GDM1 (cell line): ENCODE measurements at regions not wholly inside any gene's neighbourhood (a gene's known extent, or its start where the extent isn't known, plus 50 kb on each side); places are given as distances from the start of the nearest gene placed in this dataset.
"Not testable (repeated sequence)": the region's sequence is repeated elsewhere in the genome, so short reads cannot be mapped to it uniquely, and the experiment has no call there.

Source experiments
- DNase-seq: peaks from one replicate; lab custom pipeline; 2025; lab: John Stamatoyannopoulos, UW

- no peak for DNase-seq
These were observed 252.0 kb downstream of the ZPLD1 start for GRCh38 chr3:102686792-102687191.

- DNase-seq: no peak
These were observed 253.2 kb downstream of the ZPLD1 start for GRCh38 chr3:102687851-102688555.

DNA sequence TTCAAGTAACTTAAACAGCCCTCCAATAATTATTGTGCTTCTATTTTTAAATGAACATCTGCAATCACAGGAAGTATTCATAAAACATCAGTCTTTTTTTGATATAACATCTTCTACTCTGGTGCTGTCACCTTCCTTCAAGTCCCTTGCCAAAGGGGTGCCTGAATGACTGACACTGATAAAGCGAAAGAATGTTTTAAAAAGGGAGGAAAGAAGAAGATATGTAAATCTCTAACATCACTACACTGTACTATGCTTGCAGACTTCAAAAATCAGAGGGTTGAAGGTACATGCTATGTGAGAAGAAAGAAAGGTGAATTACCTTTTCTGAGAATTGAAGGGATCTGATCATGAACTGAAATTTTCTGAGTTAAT is 253.7 kb downstream of the ZPLD1 start:
- DNase-seq: no peak

DNA sequence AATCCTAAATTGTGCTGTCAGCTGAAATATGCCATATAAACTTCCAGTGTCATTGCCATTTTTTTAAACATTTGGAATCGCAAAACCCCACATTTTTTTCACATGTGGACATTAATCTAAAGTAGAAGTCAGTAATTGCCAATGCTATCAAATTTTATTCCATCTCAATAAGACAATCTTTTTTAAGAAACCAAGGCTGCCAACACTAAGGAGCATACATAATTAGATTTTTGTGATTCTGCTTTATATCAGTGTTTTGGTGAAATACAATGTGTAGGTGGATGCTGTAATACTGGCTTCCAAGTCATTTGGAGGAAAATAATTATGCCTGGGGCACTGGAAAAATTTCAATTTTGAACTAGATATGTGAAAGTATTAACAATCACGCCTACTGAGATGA is 256.7 kb downstream of the ZPLD1 start:
- no peak for DNase-seq

- DNase-seq: no peak
These were observed 264.4 kb downstream of the ZPLD1 start for GRCh38 chr3:102699104-102699818.

- no peak for DNase-seq
These were observed 265.0 kb downstream of the ZPLD1 start for GRCh38 chr3:102699819-102700140.

GRCh38 chr3:102712896-102713295 is 278.1 kb downstream of the ZPLD1 start:
- DNase-seq: no peak

GRCh38 chr3:102714567-102714966 is 279.8 kb downstream of the ZPLD1 start:
- DNase-seq: no peak

- DNase-seq: no peak
These were observed 280.3 kb downstream of the ZPLD1 start for GRCh38 chr3:102715030-102715697.

GRCh38 chr3:102718651-102719050 is 283.8 kb downstream of the ZPLD1 start:
- no peak for DNase-seq

- no peak for DNase-seq
These were observed 287.5 kb downstream of the ZPLD1 start for GRCh38 chr3:102722317-102722716.

GRCh38 chr3:102727340-102727739 is 292.5 kb downstream of the ZPLD1 start:
- DNase-seq: no peak

DNA sequence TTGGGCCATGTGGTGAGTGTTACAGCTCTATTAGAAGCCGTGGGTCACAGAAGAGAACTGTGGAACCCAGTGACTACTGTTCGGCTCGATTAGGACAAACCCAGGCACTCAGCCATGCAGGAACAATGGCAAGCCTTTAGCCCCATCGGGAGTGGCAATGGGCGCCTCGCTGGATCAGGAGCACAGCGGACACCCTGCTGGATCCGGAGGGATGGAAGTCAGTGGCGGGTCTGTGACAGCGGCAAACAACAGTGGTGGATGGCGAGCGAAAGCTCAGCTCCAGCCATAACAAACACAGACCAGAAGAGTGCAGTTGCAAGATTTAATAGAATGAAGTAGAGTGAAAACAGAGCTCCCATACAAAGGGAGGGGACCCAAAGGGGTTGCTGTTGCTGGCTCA is 297.8 kb downstream of the ZPLD1 start:
- DNase-seq: not testable (repeated sequence)

- DNase-seq: no peak
These were observed 299.2 kb downstream of the ZPLD1 start for GRCh38 chr3:102733791-102734563.

DNA sequence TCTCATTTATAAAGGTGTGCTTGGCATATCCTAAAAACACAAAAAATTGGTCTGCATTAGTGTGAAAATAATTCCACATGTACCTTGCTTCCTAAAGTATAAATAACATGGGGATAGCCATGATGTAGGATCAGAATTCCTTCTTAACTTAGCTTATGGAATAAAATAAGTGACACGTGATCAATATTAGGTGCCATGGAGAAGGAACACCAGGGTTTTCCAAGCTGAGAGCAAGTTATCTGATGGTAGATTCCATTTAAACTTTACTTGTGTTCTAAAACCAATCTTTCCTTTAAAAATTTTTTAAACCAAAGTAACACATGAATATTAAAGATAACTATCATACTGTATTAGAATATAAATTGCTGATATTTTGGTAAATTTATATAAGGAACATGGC is 300.5 kb downstream of the ZPLD1 start:
- DNase-seq: no peak

DNA sequence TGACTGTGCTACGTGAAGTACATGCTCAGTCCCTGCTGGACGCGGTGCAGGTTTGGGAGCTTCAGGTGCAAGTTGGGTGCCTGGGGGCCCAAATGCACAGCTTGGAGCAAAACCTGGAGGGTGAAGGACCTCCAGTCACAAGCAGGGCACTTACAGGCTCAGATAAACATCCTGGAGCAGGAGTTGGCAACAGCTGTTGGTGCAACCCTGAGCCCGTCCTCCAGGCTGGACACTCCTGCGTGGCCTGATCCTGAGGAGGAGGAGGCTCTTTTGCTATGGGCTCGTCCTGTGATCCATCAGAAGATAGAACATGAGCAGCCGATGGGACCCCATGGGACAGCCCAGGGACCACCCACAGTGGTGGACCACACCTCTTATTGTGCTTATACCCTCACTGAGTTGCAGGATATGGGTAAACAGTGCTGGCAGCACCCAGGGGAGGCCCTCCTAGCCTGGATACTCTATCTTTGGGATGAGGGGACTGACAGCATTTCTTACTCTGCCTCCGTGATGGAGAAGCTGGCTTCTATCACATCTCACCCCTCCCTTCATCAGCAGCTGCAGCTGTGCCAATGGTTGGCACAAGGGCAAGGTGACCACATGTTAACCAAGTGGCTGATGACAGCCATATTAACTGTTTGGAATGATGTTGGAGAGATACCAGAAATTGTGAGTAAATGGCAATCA is 301.6 kb downstream of the ZPLD1 start:
- no peak for DNase-seq

- DNase-seq: no peak
These were observed 302.1 kb downstream of the ZPLD1 start for GRCh38 chr3:102736975-102737304.

DNA sequence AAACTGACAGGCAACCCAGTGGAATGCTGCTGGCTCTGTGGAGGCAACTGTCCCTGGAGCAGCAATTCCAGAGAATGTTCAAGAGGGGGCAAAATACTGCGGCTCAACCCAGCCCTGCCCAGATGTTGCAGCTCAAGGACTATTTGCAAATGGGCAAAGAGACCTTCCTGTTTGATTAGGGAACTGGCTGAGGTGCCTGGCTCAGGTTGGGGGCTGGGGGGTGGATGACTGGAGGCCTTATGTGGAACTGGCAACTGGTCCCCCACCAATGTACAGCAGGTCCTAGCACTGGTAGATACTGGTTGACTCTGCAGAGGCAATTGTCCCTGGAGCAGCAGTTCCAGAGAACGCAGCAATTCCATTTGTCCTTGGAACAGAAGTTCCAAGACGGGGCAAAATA is 302.5 kb downstream of the ZPLD1 start:
- no peak for DNase-seq

DNA sequence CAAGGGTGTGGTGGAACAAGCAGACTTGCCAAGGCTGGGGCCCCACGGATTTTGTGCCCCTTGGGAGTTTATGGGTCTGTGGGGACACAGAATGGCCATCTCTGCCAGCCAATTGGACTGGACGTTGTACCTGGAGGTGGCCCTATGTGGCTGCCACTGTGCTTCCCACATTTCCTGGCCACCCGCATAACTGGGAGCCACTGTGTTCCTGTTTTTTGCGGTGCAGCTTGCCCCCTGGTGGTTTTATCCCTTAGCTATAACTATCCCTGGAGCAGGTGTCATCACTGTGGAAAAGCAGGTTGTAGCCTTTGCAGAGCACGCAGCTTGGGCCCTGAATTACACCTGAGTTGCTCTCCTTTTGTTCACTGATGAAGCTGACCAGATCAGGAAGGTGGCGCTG is 306.3 kb downstream of the ZPLD1 start:
- no peak for DNase-seq

DNA sequence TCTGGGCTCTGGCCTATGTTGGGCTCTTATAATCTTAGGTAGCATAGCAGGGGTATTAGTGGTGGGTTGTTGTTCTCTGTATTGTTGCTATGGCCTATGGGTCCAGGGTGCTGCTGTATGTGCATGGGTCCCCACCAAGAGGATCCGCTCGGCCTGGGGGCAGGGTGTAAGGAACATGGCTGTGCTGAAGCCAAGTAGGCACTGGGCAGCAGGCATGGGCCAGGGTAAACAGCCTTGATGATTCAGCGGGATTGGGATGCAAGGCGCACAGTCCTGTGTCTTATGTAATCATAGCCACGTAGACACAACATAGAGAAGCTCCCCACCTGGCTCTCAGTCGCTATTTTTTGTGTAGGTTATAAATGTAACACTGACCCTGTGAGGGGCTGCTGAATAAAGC is 306.9 kb downstream of the ZPLD1 start:
- no peak for DNase-seq

- no peak for DNase-seq
These were observed 311.1 kb downstream of the ZPLD1 start for GRCh38 chr3:102745881-102746280.

DNA sequence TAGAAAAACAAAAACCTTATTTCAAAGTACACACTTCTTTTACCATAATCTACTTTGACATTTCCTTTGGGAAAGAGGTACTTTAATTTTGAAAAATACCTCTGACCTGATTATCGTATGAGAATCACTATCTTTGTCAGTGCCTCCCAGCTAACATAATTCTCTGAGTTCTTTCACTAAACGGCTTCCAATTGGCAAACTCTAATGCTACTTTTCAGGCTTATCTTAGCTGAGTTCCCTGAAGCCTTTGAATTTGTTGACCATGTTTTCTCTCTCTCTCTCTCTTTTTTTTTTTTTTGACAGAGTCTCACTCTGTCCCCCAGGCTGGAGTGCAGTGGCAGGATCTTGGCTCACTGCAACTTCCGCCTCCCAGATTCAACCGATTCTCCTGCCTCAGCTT is 312.8 kb downstream of the ZPLD1 start:
- no peak for DNase-seq
